GM12875 (cell line): ENCODE measurements at regions not wholly inside any gene's neighbourhood (a gene's known extent, or its start where the extent isn't known, plus 50 kb on each side); places are given as distances from the start of the nearest gene placed in this dataset.

Source experiments
- H3K4me3 ChIP-seq: one replicate; pipeline ENCODE4 v1.5.1; 2011; ENCODE audit warnings: low read depth, low read length, control low read depth
- CTCF ChIP-seq: IDR thresholded peaks from 2 replicates; pipeline ENCODE4 v1.5.1; 2011; ENCODE audit warnings: low read depth, mild to moderate bottlenecking, control low read depth, inconsistent platforms, low read length, moderate library complexity, borderline replicate concordance; ENCODE audit not compliant: insufficient read depth

- H3K4me3 ChIP-seq = no peak overlapping the region
- TF ChIP-seq CTCF = no peak
These were observed 1207.1 kb downstream of the PCDH17 start for GRCh38 chr13:58838615-58839014.

- no peak for TF ChIP-seq CTCF
These were observed 1211.5 kb downstream of the PCDH17 start for GRCh38 chr13:58843071-58843470.

GRCh38 chr13:58843567-58843966 lies 1212.0 kb downstream of the PCDH17 start:
- 0 out of 2 replicates have a peak, but pooled peaks have one; percentile 3 for TF ChIP-seq CTCF
- no peak overlapping the region for H3K4me3 ChIP-seq

More at GRCh38 chr13:58843071-58843470, 1211.5 kb downstream of the PCDH17 start:
- H3K4me3 ChIP-seq = no peak overlapping the region

GRCh38 chr13:58850161-58850560 lies 1218.6 kb downstream of the PCDH17 start:
- no peak overlapping the region for H3K4me3 ChIP-seq
- TF ChIP-seq CTCF = no peak

GRCh38 chr13:58852076-58852475 lies 1220.5 kb downstream of the PCDH17 start:
- H3K4me3 ChIP-seq = no peak overlapping the region
- no peak for TF ChIP-seq CTCF

GRCh38 chr13:58855283-58855682 lies 1223.7 kb downstream of the PCDH17 start:
- no peak overlapping the region for H3K4me3 ChIP-seq
- TF ChIP-seq CTCF = no peak

- no peak for TF ChIP-seq CTCF
- no peak overlapping the region for H3K4me3 ChIP-seq
These were observed 1227.4 kb downstream of the PCDH17 start for GRCh38 chr13:58858870-58859371.
